CD4-positive, alpha-beta T cell (primary cell): ENCODE measurements at regions not wholly inside any gene's neighbourhood (a gene's known extent, or its start where the extent isn't known, plus 50 kb on each side); places are given as distances from the start of the nearest gene placed in this dataset.

Experiments used
- ATAC-seq: fragments of 200-7000 bp; cut with Tn5 transposase; one replicate; pipeline ENCODE4 v1.10.0; 2022; ENCODE audit warnings: mild to moderate bottlenecking; ENCODE audit not compliant: poor library complexity
- CTCF ChIA-PET: fragments of 350-600 bp; sonication (Branson Sonifier 250); formaldehyde crosslinking; loops from one replicate; lab custom pipeline; 2021; ENCODE audit warnings: antibody characterized with exemption, inconsistent platforms; lab: Charles Lee
- POLR2A ChIA-PET: fragments of 350-600 bp; sonication (Branson Sonifier 250); formaldehyde crosslinking; loops from one replicate; lab custom pipeline; 2021; ENCODE audit warnings: antibody characterized with exemption, inconsistent platforms; lab: Charles Lee
- DNase-seq, 14 experiments: peaks; one replicate each; pipeline ENCODE4 v3.0.0-alpha.2; 2013 to 2020; ENCODE audit warnings: mixed read lengths in 2 of 14
- H3K27ac ChIP-seq, 2 donors: one replicate each; pipeline versions ENCODE4 v1.5.1 to v1.7.0; 2013; ENCODE audit warnings: low read length in 2 of 2, low read depth in 1 of 2, mild to moderate bottlenecking in 1 of 2
- H3K27me3 ChIP-seq, 2 experiments: 1 replicate in 1 of 2; 2 replicates in 1 of 2; pipeline versions ENCODE4 v1.6.1 to v1.7.0; 2013; ENCODE audit warnings: low read length in 2 of 2, control low read depth in 1 of 2, mild to moderate bottlenecking in 1 of 2, moderate library complexity in 1 of 2; ENCODE audit not compliant: insufficient read depth in 2 of 2, control insufficient read depth in 1 of 2
- H3K36me3 ChIP-seq: one replicate; pipeline ENCODE4 v1.6.1; 2013; ENCODE audit warnings: low read length, control low read depth; ENCODE audit not compliant: insufficient read depth
- H3K4me1 ChIP-seq: one replicate; pipeline ENCODE4 v1.6.1; 2013; ENCODE audit warnings: low read length, control low read depth; ENCODE audit not compliant: insufficient read depth
- H3K4me3 ChIP-seq: one replicate; pipeline ENCODE4 v1.5.1; 2013; ENCODE audit warnings: mild to moderate bottlenecking, low read length, moderate library complexity
- H3K9me3 ChIP-seq, 2 experiments: 1 replicate in 1 of 2; 2 replicates in 1 of 2; pipeline versions ENCODE4 v1.6.1 to v1.7.0; 2013; ENCODE audit warnings: low read length in 2 of 2, mild to moderate bottlenecking in 2 of 2, control low read depth in 1 of 2, moderate library complexity in 1 of 2; ENCODE audit not compliant: control insufficient read depth in 1 of 2, insufficient read depth in 1 of 2
- H3K27ac Mint-ChIP-seq: one replicate; pipeline ENCODE4 v1.8.0; 2020; ENCODE audit warnings: mixed read lengths
- H3K27me3 Mint-ChIP-seq: one replicate; pipeline ENCODE4 v1.8.0; 2021; ENCODE audit warnings: mixed read lengths
- H3K36me3 Mint-ChIP-seq: one replicate; pipeline ENCODE4 v1.8.0; 2021; ENCODE audit warnings: low read depth, mixed read lengths
- H3K4me1 Mint-ChIP-seq: one replicate; pipeline ENCODE4 v1.8.0; 2021; ENCODE audit warnings: low read depth, mixed read lengths
- H3K4me3 Mint-ChIP-seq: one replicate; pipeline ENCODE4 v1.8.0; 2020; ENCODE audit warnings: mild to moderate bottlenecking, mixed read lengths
- H3K9me3 Mint-ChIP-seq: one replicate; pipeline ENCODE4 v1.8.0; 2020; ENCODE audit warnings: mixed read lengths
- CTCF ChIP-seq: fragments of 200-600 bp; IDR thresholded peaks from one replicate; pipeline ENCODE4 v1.8.0; 2022; ENCODE audit warnings: antibody characterized with exemption, mild to moderate bottlenecking
- intact Hi-C, 2 experiments: fragments of 100-400 bp; cut with DNase I in 1 of 2; cut with micrococcal nuclease in 1 of 2; formaldehyde crosslinking; loops; one replicate each; pipeline versions ENCODE4 v1.15.1 to v1.9.0; 2023 to 2025; cut with DNase I, micrococcal nuclease

- no peaks in the 10 kb centered on the region for H3K9me3 Mint-ChIP-seq
- Histone ChIP-seq H3K9me3 (peaks cover 0 to 13% of the 10 kb centered on the region in 2 experiments), H3K4me1 (no peaks in the 10 kb centered on the region), H3K4me3 (no peak overlapping the region), H3K27me3 (no peaks in the 10 kb centered on the region), H3K36me3 (no peaks in the 10 kb centered on the region), H3K27ac (no peak overlapping the region)
- no peaks in the 10 kb centered on the region for H3K4me1 Mint-ChIP-seq
- H3K27me3 Mint-ChIP-seq: no peaks in the 10 kb centered on the region
- no peak overlapping the region for H3K4me3 Mint-ChIP-seq
- POLR2A ChIA-PET: no interaction called here
- CTCF ChIA-PET: no interaction called here
- intact Hi-C loops: no loop called here
- H3K36me3 Mint-ChIP-seq: no peaks in the 10 kb centered on the region
- ATAC-seq (no peak), DNase-seq (no peak)
- H3K27ac Mint-ChIP-seq: no peak overlapping the region
- TF ChIP-seq CTCF: no peak
These were observed 415.7 kb downstream of the USP25 start for GRCh38 chr21:16145479-16145878.

- H3K27ac ChIP-seq: no peak overlapping the region
- H3K4me1 ChIP-seq: no peaks in the 10 kb centered on the region
- Mint-ChIP-seq H3K36me3 (no peaks in the 10 kb centered on the region), H3K9me3 (no peaks in the 10 kb centered on the region), H3K27ac (no peak overlapping the region), H3K4me1 (no peaks in the 10 kb centered on the region), H3K4me3 (no peak overlapping the region), H3K27me3 (no peaks in the 10 kb centered on the region)
- peaks cover 0 to 3% of the 10 kb centered on the region in 2 experiments for H3K9me3 ChIP-seq
- no peak for DNase-seq
- intact Hi-C loops: no loop called here
- ChIA-PET CTCF (no interaction called here), POLR2A (no interaction called here)
- TF ChIP-seq CTCF: no peak
- H3K27me3 ChIP-seq: no peaks in the 10 kb centered on the region
- ATAC-seq: no peak
- H3K36me3 ChIP-seq: no peaks in the 10 kb centered on the region
- H3K4me3 ChIP-seq: no peak overlapping the region
These were observed 424.5 kb downstream of the USP25 start for GRCh38 chr21:16154321-16154720.

DNA sequence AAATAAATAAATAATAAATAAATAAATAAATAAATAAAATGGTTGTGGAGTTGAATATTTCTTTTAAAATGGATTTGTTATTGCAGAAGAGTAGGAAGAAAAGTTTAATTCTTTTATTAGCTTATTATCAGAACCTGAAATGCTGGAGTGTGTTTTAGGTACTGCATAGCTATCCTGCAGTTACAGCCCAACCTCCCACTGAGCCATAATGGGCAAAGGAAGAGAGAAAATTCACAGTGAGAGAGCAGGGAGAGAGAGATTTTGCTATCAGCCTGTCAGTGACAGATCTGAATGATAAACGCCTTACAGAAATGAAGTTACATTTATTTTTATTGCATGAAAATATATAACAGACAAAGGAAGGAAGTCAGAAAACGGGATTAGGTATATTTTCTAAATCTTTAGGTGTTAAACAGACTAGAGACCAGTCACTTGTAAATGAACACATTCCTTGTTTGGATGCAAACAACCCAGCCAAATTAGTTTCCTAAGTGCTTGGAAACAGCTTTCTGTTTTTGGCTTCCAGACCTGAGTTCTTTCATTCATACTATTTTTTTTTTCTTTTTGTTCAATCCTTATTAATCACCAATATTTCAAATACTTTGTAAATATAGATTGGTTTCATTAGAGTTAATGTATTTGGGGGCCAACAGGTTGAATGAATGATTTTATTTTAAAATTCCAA lies 425.3 kb downstream of the USP25 start:
- POLR2A ChIA-PET: no interaction called here
- Histone ChIP-seq H3K4me3 (no peak overlapping the region), H3K27ac (no peak overlapping the region), H3K27me3 (no peaks in the 10 kb centered on the region), H3K36me3 (no peaks in the 10 kb centered on the region), H3K4me1 (no peaks in the 10 kb centered on the region), H3K9me3 (peaks cover 0 to 3% of the 10 kb centered on the region in 2 experiments)
- Mint-ChIP-seq H3K4me1 (no peaks in the 10 kb centered on the region), H3K27ac (no peak overlapping the region), H3K27me3 (no peaks in the 10 kb centered on the region), H3K36me3 (no peaks in the 10 kb centered on the region), H3K9me3 (no peaks in the 10 kb centered on the region), H3K4me3 (no peak overlapping the region)
- ATAC-seq (no peak), DNase-seq (no peak)
- intact Hi-C loops: no loop called here
- TF ChIP-seq CTCF: no peak
- CTCF ChIA-PET: no interaction called here
